H54 (cell line): ENCODE measurements at regions not wholly inside any gene's neighbourhood (a gene's known extent, or its start where the extent isn't known, plus 50 kb on each side); places are given as distances from the start of the nearest gene placed in this dataset.

ENCODE experiments used
- DNase-seq: peaks from one replicate; pipeline ENCODE4 v3.0.0; 2011; ENCODE audit warnings: low spot score, mixed read lengths; ENCODE audit not compliant: insufficient read length
- FAIRE-seq: peaks from 3 replicates; lab custom pipeline; 2011; peaks lifted over from hg19 to GRCh38; lab: Jason Lieb, UNC
- POLR2A ChIP-seq: IDR thresholded peaks from 2 replicates; pipeline ENCODE4 v1.6.1; 2011; ENCODE audit warnings: low read depth, mild to moderate bottlenecking, low read length

DNA sequence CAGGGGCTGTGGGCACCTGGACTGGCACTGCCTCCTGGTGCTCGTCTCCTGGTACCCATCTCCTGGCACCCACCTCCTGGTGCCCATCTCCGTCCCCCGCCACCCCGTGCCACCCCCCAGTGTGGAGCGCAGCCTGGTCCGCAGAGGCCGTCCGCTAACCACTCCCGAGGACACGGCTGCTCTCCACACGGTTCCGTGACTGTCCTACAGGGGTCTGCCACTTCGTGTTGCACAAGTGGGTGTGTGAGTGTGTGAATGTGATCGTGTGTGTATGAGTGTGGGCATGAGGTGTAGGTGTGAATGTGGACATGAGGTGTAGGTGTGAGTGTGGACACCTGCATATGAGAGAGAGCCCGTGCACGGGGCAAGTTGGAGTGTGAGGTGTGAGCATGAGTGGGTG, 119.4 kb upstream of the HS6ST1 start:
- DNase-seq, result no peak
- TF ChIP-seq POLR2A, result no peak
- no peak for FAIRE-seq

DNA sequence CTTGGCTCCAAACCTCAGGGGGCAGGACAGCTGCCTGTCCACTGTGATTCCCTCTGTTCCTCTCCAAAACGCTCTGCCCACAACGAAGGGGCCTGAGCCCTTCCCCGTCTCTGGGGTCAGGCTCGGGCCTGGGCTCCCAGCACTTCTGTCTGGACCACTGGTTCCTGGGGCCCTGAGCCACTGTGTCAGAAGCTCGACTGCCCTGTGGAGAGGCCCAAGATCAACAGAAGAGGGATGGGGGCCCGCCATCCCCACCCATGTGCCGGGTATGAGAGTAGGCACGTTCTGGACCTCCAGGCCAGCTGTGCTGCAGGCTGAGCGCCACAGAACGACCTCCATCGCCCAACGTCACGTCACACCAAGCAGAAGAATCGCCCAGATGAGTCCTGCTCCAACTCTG, 119.9 kb upstream of the HS6ST1 start:
- DNase-seq (no peak), FAIRE-seq (no peak)
- no peak for TF ChIP-seq POLR2A

DNA sequence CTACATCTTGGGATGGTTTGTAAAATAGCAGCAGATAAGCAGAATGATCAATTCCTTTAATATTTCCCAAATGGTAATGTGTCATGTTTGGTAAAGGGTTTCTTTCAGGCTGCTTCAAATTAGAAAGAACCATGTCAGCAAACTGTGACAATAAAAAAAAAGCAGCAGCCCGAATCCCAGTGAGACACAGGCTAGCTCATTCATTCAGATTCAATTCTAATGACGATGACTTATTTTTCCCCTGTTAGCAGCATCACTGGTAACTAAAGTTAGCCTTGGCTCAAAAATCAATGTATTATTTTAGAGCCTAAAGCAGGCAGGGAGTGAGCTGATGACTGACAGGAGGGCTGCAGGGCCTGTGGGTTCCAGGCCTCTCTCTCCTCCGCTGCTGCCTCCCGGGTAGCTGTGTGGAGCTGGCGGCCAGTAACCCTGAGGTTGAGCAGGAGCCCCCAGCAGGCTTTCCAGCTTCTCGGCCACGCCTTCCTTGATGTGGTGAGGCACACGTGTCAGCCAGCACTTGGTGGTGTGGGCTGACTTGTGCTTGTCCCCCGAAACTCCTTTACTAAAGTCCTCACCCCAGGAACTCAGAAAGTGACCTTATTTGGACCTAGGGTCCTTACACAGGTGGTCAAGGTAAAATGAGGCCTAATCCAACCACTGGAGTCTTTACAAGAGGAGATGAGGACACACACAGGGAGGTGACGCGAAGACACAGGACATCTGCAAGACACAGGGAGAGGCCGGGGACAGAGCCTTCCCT, 120.5 kb upstream of the HS6ST1 start:
- FAIRE-seq (no peak), DNase-seq (no peak)
- no peak for TF ChIP-seq POLR2A

DNA sequence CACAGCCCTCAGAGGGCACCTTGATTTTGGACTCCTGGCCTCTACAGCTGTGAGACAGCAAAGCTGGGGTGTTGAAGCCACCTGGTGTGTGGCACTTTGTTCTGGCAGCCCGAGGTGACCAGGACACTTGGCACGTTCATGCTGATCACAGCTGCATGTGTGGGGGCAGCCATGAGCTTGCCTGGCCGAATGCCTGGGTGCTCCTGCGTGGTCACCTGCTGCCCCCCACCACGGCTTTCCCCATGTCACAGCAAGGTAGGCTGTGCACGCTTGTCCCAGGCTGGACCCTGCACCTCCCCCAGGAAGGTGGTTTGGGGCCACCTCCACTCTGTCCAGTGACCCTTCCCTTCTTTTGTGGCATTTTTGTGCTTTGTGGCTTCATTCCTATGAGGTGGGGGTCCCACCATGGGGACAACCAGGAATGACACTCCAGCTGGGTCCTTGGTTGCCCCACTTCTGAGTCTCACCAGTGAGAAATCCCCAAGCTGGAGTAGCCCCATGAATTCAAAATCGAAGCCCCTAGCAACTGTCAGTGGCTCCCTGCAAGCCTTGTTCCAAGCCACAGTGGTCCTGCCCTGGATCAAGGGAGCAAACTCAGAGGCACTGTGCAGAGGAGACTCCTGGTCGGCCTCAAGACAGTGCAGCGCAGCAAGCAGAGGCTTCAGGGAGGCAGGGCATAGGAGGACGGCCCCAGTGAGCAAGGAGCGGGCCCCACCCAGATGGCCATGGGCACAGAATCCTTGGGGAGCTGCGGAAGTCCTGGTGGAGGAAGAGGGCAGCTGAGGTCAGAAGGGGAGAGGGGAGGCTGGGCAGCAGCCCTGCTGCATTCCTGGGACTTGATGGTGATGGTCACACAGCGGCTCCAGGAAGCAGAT, 121.4 kb upstream of the HS6ST1 start:
- DNase-seq, result no peak
- TF ChIP-seq POLR2A, result no peak
- no peak for FAIRE-seq

DNA sequence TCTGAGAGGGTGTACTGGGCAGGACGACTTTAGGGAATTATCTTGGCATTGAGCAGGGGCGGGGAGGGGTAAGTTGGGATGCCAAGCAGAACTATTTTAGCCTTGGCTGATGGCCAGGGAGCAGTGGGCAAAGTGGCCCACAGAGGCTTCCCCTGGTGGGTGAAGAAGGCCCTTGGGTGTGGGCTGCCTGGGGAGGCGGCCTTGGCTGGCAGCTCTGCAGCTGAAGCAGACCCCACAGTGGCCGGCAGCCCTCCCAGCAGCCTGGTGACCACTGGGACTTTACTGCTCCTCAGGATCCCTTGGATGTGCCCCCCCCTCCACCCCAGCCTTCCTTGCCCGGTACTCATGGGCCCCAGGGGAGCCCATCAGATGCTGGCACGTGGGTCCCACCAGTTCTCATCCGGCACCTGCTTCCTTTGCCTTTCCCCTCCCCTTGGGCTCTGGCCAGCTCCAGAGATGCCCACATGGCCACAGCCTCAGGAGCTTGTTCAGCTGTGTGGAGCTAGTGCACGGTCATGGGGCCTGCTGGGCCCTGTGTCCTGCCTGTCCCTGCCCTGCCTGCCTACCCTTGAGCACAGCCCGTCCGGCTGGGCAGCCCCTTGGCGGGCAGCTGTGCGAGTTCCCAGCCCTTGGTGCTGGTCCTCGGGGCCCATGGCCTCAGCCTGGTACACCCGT, 122.1 kb upstream of the HS6ST1 start:
- DNase-seq (no peak), FAIRE-seq (no peak)
- no peak for TF ChIP-seq POLR2A

DNA sequence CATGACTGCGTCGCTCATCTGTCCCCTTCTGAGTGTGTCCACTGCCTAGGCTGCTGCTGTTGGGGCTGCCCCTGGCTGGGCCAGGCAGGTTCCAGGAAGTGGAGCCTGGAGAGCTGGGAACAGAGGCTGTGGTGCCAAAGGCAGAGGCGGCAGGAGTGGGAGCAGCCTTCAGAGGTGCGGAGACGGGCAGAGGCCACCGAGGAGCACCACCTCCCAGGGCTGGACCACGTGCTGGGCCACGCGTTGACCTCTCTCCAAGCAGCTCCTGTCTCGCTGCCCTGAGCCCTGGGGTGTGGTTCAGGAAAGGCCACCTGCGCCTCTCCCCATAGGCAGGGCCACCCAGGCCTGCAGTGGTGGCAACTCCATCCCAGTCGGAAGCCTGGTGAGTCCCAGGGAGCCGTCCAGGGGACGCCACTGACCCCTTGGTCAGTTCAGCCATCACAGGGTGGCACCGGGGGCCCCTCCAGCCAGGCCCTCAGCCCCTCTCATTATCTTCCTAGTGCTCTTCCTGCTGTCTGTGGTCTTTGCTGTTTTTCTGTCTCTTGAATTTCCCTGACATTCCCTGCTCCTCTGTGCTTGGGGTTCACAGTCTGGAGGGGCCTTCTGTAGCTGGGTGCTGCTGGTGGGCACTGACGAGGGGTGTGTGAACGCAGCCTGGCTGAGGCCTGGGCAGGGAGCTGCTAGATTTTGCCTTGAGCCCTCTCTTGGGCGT, 122.8 kb upstream of the HS6ST1 start:
- TF ChIP-seq POLR2A, result no peak
- DNase-seq (no peak), FAIRE-seq (no peak)

DNA sequence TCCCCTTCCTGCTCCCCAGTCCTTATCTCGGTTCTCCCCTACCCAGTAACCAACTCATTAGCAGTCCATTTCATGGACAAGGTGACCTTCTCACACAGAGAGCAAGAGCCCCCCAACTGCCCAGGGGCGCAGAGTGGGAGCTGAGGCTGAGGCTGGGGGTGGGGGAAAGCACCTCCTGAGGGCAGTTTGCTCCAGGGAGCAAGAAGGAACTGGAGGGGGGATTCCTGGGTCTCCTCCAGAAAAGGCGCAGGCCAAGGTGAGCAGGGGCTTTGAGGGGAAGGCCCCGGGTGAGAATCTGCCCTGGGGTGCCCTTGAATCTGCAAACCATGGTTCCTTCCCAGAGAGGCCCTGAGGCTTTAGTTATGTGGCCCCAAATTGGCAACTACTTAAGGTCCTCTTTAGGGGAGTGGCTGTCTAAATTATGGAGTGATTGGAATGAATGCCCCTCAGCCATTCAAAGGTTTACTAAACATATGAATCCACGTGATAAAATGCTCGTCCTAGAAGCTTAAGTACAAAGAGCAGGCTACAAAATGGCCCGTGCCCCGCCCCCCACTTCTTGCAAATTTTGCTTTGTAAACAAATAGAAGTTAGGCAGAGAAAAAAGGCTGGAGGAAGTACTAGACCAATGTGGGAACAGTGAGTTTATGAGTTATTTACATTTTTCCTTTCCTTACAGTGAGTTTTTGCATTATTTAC, 123.5 kb upstream of the HS6ST1 start:
- DNase-seq, result no peak
- FAIRE-seq, result no peak
- no peak for TF ChIP-seq POLR2A

DNA sequence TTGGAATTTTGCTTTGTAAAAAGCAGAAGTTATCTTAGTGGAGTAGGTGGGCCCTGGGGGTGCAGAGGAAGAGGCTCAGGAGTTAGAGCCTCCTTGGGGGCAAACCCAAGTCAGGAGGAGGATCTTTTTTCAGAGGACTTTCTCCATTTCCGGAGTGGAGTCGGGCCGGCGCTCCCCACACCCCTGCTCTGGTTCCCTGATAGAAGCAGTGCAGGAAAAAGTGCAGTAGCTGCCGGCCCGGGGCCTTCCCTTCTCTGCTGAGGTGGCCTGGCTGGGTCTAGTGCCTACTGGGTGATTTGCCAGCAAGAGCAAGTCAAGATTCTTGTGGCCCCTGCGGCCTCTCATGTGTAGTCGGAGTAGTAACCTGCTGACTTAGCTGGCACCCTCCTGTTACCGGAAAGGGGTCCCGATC, 124.2 kb upstream of the HS6ST1 start:
- no peak for TF ChIP-seq POLR2A
- no peak for DNase-seq
- no peak for FAIRE-seq

DNA sequence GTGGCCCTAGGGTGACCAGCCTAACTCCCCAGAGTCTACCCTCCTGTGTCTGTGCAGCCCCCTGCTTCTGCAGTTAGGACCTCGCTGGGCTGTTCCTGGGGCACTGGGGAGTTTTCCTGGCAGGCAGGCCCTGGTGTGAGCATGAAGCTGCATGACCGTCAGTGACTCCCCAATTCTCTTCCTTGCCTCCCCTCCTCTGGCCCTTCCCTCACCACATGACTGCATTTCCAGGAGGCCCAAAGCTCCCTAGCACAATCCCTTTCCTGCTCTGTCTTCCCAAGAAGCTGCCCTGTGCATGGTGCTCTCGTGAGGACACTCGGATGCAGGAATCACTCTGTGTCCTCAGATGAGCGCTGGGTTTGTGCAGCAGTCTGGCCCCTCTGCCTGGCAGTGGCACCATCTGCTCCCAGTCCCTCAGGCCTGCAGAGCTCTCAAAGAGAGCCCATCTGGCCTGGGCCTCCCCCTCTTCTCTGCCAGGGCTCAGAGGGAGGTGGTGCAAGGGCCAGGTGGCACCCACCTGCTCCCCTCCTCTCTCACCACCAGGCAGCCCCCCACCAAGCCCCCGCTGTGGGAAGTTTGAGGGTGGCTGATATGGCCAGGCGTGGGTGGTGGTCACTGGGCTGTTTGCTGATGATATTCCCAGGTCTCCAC, 125.6 kb upstream of the HS6ST1 start:
- DNase-seq (no peak), FAIRE-seq (no peak)
- TF ChIP-seq POLR2A, result no peak

DNA sequence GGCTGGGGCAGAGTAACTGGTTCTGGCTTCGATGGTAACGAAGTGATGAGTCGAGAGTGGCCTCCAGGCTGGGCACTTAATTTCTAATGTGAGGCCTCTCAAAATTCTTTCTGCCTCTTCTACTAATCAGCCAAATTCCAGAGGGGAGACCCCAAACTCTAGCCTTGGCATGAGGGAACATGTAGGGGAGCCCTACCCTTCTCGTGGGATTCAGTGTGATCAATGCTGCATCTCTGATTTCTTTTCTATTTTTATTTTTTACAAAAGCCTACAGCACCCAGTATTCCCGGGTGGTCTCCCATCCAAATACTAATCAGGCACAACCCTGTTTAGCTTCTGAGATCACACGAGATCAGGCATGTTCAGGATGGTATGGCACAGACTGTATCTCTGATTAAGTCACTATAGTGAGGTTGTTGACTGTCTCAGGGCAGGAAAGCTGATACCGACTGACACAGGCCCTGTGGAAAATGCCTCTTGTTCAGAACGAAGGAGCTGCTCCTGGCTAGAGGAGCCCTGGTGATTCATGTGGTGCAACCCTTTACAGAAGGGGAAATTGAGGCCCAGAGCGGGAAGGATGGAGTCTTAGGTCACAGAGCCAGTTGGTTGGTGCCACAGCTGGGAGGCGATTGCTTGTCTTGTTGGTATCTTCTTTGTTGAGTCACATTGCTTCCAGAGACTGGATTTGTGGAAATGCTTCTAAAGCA, 126.3 kb upstream of the HS6ST1 start:
- FAIRE-seq (no peak), DNase-seq (no peak)
- TF ChIP-seq POLR2A, result no peak

DNA sequence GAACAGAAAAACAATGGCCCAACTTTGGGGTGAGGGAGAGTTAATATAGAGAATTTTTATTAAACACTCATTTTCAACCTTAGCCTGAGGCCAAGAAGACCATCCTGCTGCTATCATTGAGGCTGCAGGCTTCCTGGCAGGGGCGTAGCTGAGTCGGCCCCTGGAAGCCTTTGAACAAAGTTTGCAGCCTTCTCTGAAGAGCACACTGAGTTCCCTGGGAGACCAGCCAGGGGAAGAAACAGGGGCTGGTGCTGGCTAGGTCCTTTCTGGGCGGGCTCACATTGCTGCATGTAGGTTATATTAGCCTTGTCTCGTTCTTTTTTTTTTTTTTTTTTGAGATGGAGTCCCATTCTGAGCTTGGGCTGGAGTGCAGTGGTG, 126.8 kb upstream of the HS6ST1 start:
- TF ChIP-seq POLR2A, result no peak
- FAIRE-seq (no peak), DNase-seq (no peak)

DNA sequence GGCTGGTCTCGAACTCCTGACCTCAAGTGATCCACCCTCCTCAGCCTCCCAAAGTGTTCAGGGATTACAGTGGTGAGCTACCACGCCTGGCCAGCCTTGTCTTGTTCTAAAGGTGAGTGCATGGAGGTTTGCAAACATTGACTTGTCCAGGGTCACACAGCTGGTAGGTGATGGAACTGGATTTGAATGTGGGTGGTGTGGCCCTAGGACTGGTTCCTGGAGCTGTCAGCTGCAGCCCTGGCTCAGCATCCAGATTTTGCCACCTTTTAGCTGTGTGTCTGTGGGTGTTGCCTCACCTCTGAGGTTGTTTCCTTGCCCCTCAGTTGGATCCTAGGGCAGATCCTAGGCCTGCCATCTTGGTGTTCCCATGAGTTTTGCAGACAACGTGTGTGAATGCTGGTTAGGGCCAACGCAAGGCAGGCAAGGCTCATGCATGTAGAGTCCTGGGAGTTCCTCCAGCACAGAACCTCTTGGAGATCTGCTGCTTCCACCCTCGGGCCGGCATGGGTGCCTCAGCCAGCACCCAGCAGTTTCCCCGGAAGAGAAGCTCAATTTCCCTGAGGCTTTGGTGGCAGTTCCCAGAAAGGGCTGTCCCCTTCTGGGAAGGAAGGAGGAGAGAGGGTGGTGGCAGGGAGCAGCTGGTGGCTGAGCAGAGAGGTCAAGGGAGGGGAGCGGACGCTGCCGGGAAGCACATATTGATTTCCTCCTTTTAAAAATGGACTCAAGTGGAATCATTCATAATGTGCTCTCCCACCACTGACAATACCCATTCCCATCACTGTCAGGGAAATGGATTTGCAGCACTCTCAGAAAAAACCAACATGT, 127.6 kb upstream of the HS6ST1 start:
- FAIRE-seq (no peak), DNase-seq (no peak)
- TF ChIP-seq POLR2A, result no peak
